Spleen (tissue), 11 donors: ENCODE measurements at regions not wholly inside any gene's neighbourhood (a gene's known extent, or its start where the extent isn't known, plus 50 kb on each side); places are given as distances from the start of the nearest gene placed in this dataset.
"Not testable (repeated sequence)": the region's sequence is repeated elsewhere in the genome, so short reads cannot be mapped to it uniquely, and the experiment has no call there.

Source experiments
- DNase-seq: peaks from one replicate; pipeline ENCODE4 v3.0.0-alpha.2; 2020
- H3K27ac ChIP-seq, 8 donors: fragments of 200-600 bp; sonication (generic) in 7 of 8; 1 replicate in 4 of 8; 2 replicates in 4 of 8; pipeline versions ENCODE4 v1.5.0 to v1.8.0; 2016 to 2021; ENCODE audit warnings: inconsistent platforms in 4 of 8, mild to moderate bottlenecking in 4 of 8, moderate library complexity in 1 of 8
- H3K27me3 ChIP-seq, 7 donors: fragments of 200-600 bp; sonication (generic) in 6 of 7; replicated peaks in 1 of 7; 1 replicate in 4 of 7; 2 replicates in 3 of 7; pipeline versions ENCODE4 v1.5.0 to v1.8.0; 2016 to 2021; ENCODE audit warnings: inconsistent platforms in 3 of 7, mild to moderate bottlenecking in 1 of 7
- H3K36me3 ChIP-seq, 6 donors: fragments of 200-600 bp; sonication (generic) in 5 of 6; 1 replicate in 4 of 6; 2 replicates in 2 of 6; pipeline versions ENCODE4 v1.5.0 to v1.8.0; 2016 to 2021; ENCODE audit warnings: inconsistent platforms in 2 of 6
- H3K4me1 ChIP-seq, 6 donors: fragments of 200-600 bp; sonication (generic) in 5 of 6; 1 replicate in 3 of 6; 2 replicates in 3 of 6; pipeline versions ENCODE4 v1.5.0 to v1.8.0; 2016 to 2021; ENCODE audit warnings: inconsistent platforms in 3 of 6
- H3K4me3 ChIP-seq, 8 donors: fragments of 200-600 bp; sonication (generic) in 7 of 8; 1 replicate in 4 of 8; 2 replicates in 4 of 8; pipeline versions ENCODE4 v1.5.0 to v1.8.0; 2016 to 2021; ENCODE audit warnings: inconsistent platforms in 4 of 8, mild to moderate bottlenecking in 4 of 8, moderate library complexity in 2 of 8
- H3K9me3 ChIP-seq, 8 donors: fragments of 200-600 bp; sonication (generic) in 7 of 8; 1 replicate in 4 of 8; 2 replicates in 4 of 8; pipeline versions ENCODE4 v1.5.0 to v1.8.0; 2016 to 2021; ENCODE audit warnings: inconsistent platforms in 4 of 8
- POLR2A ChIP-seq, 3 donors: fragments of 450-650 bp; IDR thresholded peaks; one replicate each; pipeline ENCODE4 v1.5.1; 2017; ENCODE audit warnings: antibody characterized with exemption in 3 of 3, mild to moderate bottlenecking in 1 of 3
- POLR2AphosphoS5 ChIP-seq, 3 donors: sonication (generic); formaldehyde crosslinking; IDR thresholded peaks; one replicate each; pipeline ENCODE4 v1.5.1; 2017; ENCODE audit warnings: antibody characterized with exemption in 3 of 3
- WGBS, 5 donors: extraction: QIAGEN DNeasy Blood & Tissue Kit in 3 of 5; methylation state at CpG; one replicate each; pipeline versions ENCODE4 v1.1.5 to v1.1.7; 2013 to 2018; 5-methylcytosine and 5-hydroxymethylcytosine counted together
- intact Hi-C: fragments of 100-400 bp; cut with DNase I; formaldehyde crosslinking; loops from one replicate; pipeline ENCODE4 v1.15.0; 2023; ENCODE audit warnings: low total_unique reads
- TF ChIP-seq, protein P1 (sequence below), 11 experiments: fragments of 200-600 bp in 7 of 11; fragments of 450-650 bp in 4 of 11; sonication (generic) in 4 of 11; IDR thresholded peaks in 8 of 11; conservative IDR thresholded peaks in 3 of 11; 1 replicate in 7 of 11; 2 replicates in 4 of 11; pipeline versions ENCODE4 v1.4.0 to v1.8.0; 2016 to 2021; ENCODE audit warnings: antibody characterized with exemption in 11 of 11, inconsistent platforms in 4 of 11, mild to moderate bottlenecking in 1 of 11
- donor health status: healthy with polysubstance abuse.
- donor health status: DM: no; HTN: no; CAD: no; lungs with moderate emphysema.
- donor health status: DM: no; HTN: no; CAD: no.
- donor health status: Bipolar disorder and iron deficiency.
- donor health status: healthy.
- donor health status: DM: no; HTN: no; CAD: no.
- donor health status: DM: yes; HTN: yes; CAD: no.

DNA sequence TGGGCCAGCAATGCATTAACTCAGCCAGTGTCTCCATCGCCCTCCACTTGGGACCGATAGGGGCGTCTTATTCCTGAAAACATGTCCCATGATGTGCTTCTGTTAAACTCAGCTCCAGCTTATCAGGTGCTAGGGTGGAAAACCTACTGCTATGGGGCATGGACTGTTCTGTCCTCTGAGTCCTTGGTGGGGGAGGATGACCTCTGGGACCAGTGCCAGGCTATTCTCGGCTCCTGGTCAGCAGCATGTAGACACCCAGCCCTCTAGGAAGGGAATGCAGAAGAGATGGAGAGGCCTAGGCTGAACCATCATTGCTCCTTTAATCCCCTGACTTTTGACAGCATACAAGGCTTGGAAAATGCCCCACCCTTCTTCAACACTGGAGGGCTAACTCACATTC lies 486.2 kb downstream of the MED13L start:
- peaks cover 0 to 28% (median 0%) of the 10 kb centered on the region in 7 donors for H3K27me3 ChIP-seq
- H3K4me3 ChIP-seq, result no peak overlapping the region
- H3K36me3 ChIP-seq, result no peaks in the 10 kb centered on the region
- no peak for DNase-seq
- TF ChIP-seq POLR2A (IDR thresholded peaks at IDR 0.05) (no peak), POLR2AphosphoS5 (IDR thresholded peaks at IDR 0.05) (no peak)
- TF ChIP-seq, protein P1, sequence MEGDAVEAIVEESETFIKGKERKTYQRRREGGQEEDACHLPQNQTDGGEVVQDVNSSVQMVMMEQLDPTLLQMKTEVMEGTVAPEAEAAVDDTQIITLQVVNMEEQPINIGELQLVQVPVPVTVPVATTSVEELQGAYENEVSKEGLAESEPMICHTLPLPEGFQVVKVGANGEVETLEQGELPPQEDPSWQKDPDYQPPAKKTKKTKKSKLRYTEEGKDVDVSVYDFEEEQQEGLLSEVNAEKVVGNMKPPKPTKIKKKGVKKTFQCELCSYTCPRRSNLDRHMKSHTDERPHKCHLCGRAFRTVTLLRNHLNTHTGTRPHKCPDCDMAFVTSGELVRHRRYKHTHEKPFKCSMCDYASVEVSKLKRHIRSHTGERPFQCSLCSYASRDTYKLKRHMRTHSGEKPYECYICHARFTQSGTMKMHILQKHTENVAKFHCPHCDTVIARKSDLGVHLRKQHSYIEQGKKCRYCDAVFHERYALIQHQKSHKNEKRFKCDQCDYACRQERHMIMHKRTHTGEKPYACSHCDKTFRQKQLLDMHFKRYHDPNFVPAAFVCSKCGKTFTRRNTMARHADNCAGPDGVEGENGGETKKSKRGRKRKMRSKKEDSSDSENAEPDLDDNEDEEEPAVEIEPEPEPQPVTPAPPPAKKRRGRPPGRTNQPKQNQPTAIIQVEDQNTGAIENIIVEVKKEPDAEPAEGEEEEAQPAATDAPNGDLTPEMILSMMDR (IDR thresholded peaks at IDR 0.05 in 8 of 11, conservative IDR thresholded peaks at IDR 0.05 in 3 of 11), result no peak
- intact Hi-C loops, result no loop called here
- no peak overlapping the region for H3K27ac ChIP-seq
- 84 to 93% (median 88%) methylated on average over 4 of the region's 4 CpGs for WGBS, 5 donors
- H3K9me3 ChIP-seq, result peaks cover 0 to 7% (median 0%) of the 10 kb centered on the region in 8 donors
- no peaks in the 10 kb centered on the region for H3K4me1 ChIP-seq

- H3K4me1 ChIP-seq, result no peaks in the 10 kb centered on the region
- no peak overlapping the region for H3K4me3 ChIP-seq
- H3K36me3 ChIP-seq, result no peaks in the 10 kb centered on the region
- TF ChIP-seq POLR2A (IDR thresholded peaks at IDR 0.05) (no peak), POLR2AphosphoS5 (IDR thresholded peaks at IDR 0.05) (no peak)
- TF ChIP-seq, protein P1 (IDR thresholded peaks at IDR 0.05 in 8 of 11, conservative IDR thresholded peaks at IDR 0.05 in 3 of 11), result no peak
- no peak for DNase-seq
- H3K27ac ChIP-seq, result no peak overlapping the region
- intact Hi-C loops, result no loop called here
- H3K9me3 ChIP-seq, result peaks cover 0 to 7% (median 0%) of the 10 kb centered on the region in 8 donors
- 76 to 94% (median 92%) methylated on average over 1 of the region's 1 CpG for WGBS, 5 donors
- H3K27me3 ChIP-seq, result peaks cover 0 to 24% (median 0%) of the 10 kb centered on the region in 7 donors
Measured at GRCh38 chr12:115790526-115790925, 487.0 kb downstream of the MED13L start.

DNA sequence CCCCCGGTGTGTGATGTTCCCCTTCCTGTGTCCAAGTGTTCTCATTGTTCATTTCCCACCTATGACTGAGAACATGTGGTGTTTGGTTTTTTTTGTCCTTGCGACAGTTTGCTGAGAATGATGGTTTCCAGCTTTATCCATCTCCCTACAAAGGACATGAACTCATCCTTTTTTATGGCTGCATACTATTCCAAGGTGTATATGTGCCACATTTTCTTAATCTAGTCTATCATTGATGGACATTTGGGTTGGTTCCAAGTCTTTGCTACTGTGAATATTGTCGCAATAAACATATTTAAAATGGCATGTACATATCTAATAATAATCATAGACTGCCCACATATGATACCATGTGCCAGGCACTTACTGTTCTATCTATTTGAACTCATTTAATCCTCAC lies 491.0 kb downstream of the MED13L start:
- DNase-seq, intact Hi-C loops, H3K4me1 ChIP-seq, H3K27ac ChIP-seq, H3K4me3 ChIP-seq, H3K36me3 ChIP-seq: not testable (repeated sequence)
- peaks cover 0 to 18% (median 0%) of the 10 kb centered on the region in 8 donors for H3K9me3 ChIP-seq
- peaks cover 0 to 22% (median 0%) of the 10 kb centered on the region in 7 donors for H3K27me3 ChIP-seq
- WGBS, 5 donors, result 74 to 97% (median 82%) methylated on average over 3 of the region's 3 CpGs

DNA sequence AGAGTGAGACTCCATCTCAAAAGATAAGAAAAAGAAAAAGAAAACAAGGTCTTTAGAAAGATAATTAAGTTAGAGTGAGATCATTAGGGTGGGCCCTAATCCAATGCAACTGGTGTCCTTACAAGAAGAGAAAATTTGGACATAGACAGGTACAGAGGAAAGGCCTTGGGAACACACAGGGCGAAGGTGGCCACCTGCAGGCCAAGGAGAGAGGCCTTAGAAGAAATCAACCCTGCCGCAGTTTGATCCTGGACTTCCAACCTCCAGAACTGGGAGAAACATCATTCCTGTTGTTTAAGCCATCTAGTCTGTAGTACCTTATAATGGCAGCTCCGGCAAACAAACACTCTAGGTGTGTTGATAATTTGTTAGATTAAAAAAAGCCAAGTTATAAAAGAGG lies 491.9 kb downstream of the MED13L start:
- Histone ChIP-seq H3K9me3 (peaks cover 0 to 18% (median 0%) of the 10 kb centered on the region in 8 donors), H3K4me3 (no peak overlapping the region), H3K36me3 (no peaks in the 10 kb centered on the region), H3K4me1 (no peaks in the 10 kb centered on the region), H3K27me3 (peaks cover 0 to 15% (median 0%) of the 10 kb centered on the region in 7 donors), H3K27ac (no peak overlapping the region)
- TF ChIP-seq POLR2A (IDR thresholded peaks at IDR 0.05), result no peak
- TF ChIP-seq POLR2AphosphoS5 (IDR thresholded peaks at IDR 0.05), result no peak
- TF ChIP-seq, protein P1 (IDR thresholded peaks at IDR 0.05 in 8 of 11, conservative IDR thresholded peaks at IDR 0.05 in 3 of 11), result no peak
- 84 to 93% (median 86%) methylated on average over 3 of the region's 3 CpGs for WGBS, 5 donors
- no peak for DNase-seq
- intact Hi-C loops, result no loop called here

DNA sequence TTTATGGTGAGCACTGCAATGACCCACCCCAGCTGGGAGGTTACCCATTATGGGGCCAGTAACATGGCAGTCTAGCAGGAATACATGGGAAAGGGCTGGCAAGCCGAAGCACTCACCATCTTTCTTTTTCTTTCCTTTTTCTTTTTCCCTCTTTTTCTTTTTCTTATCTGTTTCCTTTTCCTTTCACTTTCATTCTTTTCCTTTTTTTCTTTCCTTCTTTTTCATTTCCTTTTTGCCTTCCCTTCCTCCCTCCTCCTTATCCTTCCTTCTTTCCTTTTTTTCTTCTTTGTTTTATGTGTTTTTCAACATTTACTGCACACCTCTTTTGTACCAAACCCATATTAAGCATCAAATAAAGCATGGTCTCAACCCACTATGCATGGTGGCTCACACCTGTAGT lies 501.1 kb downstream of the MED13L start:
- Histone ChIP-seq H3K36me3 (no peaks in the 10 kb centered on the region), H3K27me3 (peaks cover 0 to 3% (median 0%) of the 10 kb centered on the region in 7 donors), H3K9me3 (no peaks in the 10 kb centered on the region), H3K4me1 (no peaks in the 10 kb centered on the region), H3K27ac (no peak overlapping the region), H3K4me3 (no peak overlapping the region)
- WGBS, 5 donors, result 71 to 91% (median 82%) methylated on average over 1 of the region's 1 CpG
- intact Hi-C loops, result no loop called here
- no peak for TF ChIP-seq POLR2AphosphoS5 (IDR thresholded peaks at IDR 0.05)
- TF ChIP-seq, protein P1 (IDR thresholded peaks at IDR 0.05 in 8 of 11, conservative IDR thresholded peaks at IDR 0.05 in 3 of 11), result no peak
- no peak for TF ChIP-seq POLR2A (IDR thresholded peaks at IDR 0.05)
- DNase-seq, result no peak
